T-helper 2 cell treated with Interferon-gamma antibody and Interleukin-4, amounts not matched to agents 5 μg/mL and 100 μg/mL, for 36 hours (primary cell): ENCODE measurements at regions not wholly inside any gene's neighbourhood (a gene's known extent, or its start where the extent isn't known, plus 50 kb on each side); places are given as distances from the start of the nearest gene placed in this dataset.

Source experiments
- DNase-seq: peaks from one replicate; pipeline ENCODE4 v3.0.0; 2021; ENCODE audit warnings: low spot score
- H3K27ac Mint-ChIP-seq: one replicate; pipeline ENCODE4 v1.8.0; 2021; ENCODE audit warnings: mild to moderate bottlenecking, mixed read lengths
- H3K27me3 Mint-ChIP-seq: one replicate; pipeline ENCODE4 v1.8.0; 2021; ENCODE audit warnings: low read depth, mixed read lengths
- H3K36me3 Mint-ChIP-seq: one replicate; pipeline ENCODE4 v1.8.0; 2021; ENCODE audit warnings: low read depth, mixed read lengths
- H3K4me1 Mint-ChIP-seq: one replicate; pipeline ENCODE4 v1.8.0; 2021; ENCODE audit warnings: low read depth, mixed read lengths
- H3K4me3 Mint-ChIP-seq: one replicate; pipeline ENCODE4 v1.8.0; 2022; ENCODE audit warnings: mild to moderate bottlenecking, moderate library complexity, mixed read lengths
- H3K9me3 Mint-ChIP-seq: one replicate; pipeline ENCODE4 v1.8.0; 2021; ENCODE audit warnings: mixed read lengths

- H3K27me3 Mint-ChIP-seq: no peaks in the 10 kb centered on the region
- peaks cover 1% of the 10 kb centered on the region for H3K9me3 Mint-ChIP-seq
- DNase-seq: no peak
- no peaks in the 10 kb centered on the region for H3K4me1 Mint-ChIP-seq
- H3K4me3 Mint-ChIP-seq: no peak overlapping the region
- no peaks in the 10 kb centered on the region for H3K36me3 Mint-ChIP-seq
- no peak overlapping the region for H3K27ac Mint-ChIP-seq
Observed at GRCh38 chr4:126051689-126052424, 737.1 kb downstream of the FAT4 start.

- Mint-ChIP-seq H3K9me3 (no peaks in the 10 kb centered on the region), H3K4me3 (no peak overlapping the region), H3K36me3 (no peaks in the 10 kb centered on the region), H3K27ac (no peak overlapping the region), H3K27me3 (no peaks in the 10 kb centered on the region), H3K4me1 (no peaks in the 10 kb centered on the region)
- DNase-seq: no peak
Observed at GRCh38 chr4:126056116-126056650, 741.4 kb downstream of the FAT4 start.

- H3K36me3 Mint-ChIP-seq: no peaks in the 10 kb centered on the region
- no peak overlapping the region for H3K27ac Mint-ChIP-seq
- H3K27me3 Mint-ChIP-seq: no peaks in the 10 kb centered on the region
- no peak for DNase-seq
- H3K4me3 Mint-ChIP-seq: no peak overlapping the region
- peaks cover 5% of the 10 kb centered on the region for H3K9me3 Mint-ChIP-seq
- H3K4me1 Mint-ChIP-seq: no peaks in the 10 kb centered on the region
Observed at GRCh38 chr4:126057371-126057770, 742.6 kb downstream of the FAT4 start.

GRCh38 chr4:126058596-126058995 lies 743.8 kb downstream of the FAT4 start:
- Mint-ChIP-seq H3K36me3 (no peaks in the 10 kb centered on the region), H3K27ac (no peak overlapping the region), H3K9me3 (peaks cover 5% of the 10 kb centered on the region), H3K4me3 (no peak overlapping the region), H3K27me3 (no peaks in the 10 kb centered on the region), H3K4me1 (no peaks in the 10 kb centered on the region)
- no peak for DNase-seq

- no peaks in the 10 kb centered on the region for H3K4me1 Mint-ChIP-seq
- H3K36me3 Mint-ChIP-seq: no peaks in the 10 kb centered on the region
- peaks cover 10% of the 10 kb centered on the region for H3K9me3 Mint-ChIP-seq
- H3K27me3 Mint-ChIP-seq: no peaks in the 10 kb centered on the region
- H3K4me3 Mint-ChIP-seq: no peak overlapping the region
- no peak for DNase-seq
- H3K27ac Mint-ChIP-seq: no peak overlapping the region
Observed at GRCh38 chr4:126061655-126062054, 746.9 kb downstream of the FAT4 start.

GRCh38 chr4:126065016-126065415 lies 750.3 kb downstream of the FAT4 start:
- Mint-ChIP-seq H3K4me3 (no peak overlapping the region), H3K4me1 (no peaks in the 10 kb centered on the region), H3K27ac (no peak overlapping the region), H3K9me3 (peaks cover 10% of the 10 kb centered on the region), H3K36me3 (no peaks in the 10 kb centered on the region), H3K27me3 (no peaks in the 10 kb centered on the region)
- no peak for DNase-seq

GRCh38 chr4:126071346-126072333 lies 756.9 kb downstream of the FAT4 start:
- Mint-ChIP-seq H3K27ac (no peak overlapping the region), H3K9me3 (peaks cover 4% of the 10 kb centered on the region), H3K27me3 (no peaks in the 10 kb centered on the region), H3K4me1 (no peaks in the 10 kb centered on the region), H3K36me3 (no peaks in the 10 kb centered on the region), H3K4me3 (no peak overlapping the region)
- DNase-seq: no peak

GRCh38 chr4:126081336-126081735 lies 766.6 kb downstream of the FAT4 start:
- Mint-ChIP-seq H3K27ac (no peak overlapping the region), H3K4me3 (no peak overlapping the region), H3K36me3 (no peaks in the 10 kb centered on the region), H3K27me3 (no peaks in the 10 kb centered on the region), H3K4me1 (no peaks in the 10 kb centered on the region), H3K9me3 (peaks cover 9% of the 10 kb centered on the region)
- DNase-seq: no peak

GRCh38 chr4:126086041-126086440 lies 771.3 kb downstream of the FAT4 start:
- H3K27me3 Mint-ChIP-seq: no peaks in the 10 kb centered on the region
- no peaks in the 10 kb centered on the region for H3K36me3 Mint-ChIP-seq
- DNase-seq: no peak
- H3K27ac Mint-ChIP-seq: no peak overlapping the region
- no peak overlapping the region for H3K4me3 Mint-ChIP-seq
- H3K9me3 Mint-ChIP-seq: peaks cover 8% of the 10 kb centered on the region
- H3K4me1 Mint-ChIP-seq: no peaks in the 10 kb centered on the region

GRCh38 chr4:126087101-126087500 lies 772.3 kb downstream of the FAT4 start:
- Mint-ChIP-seq H3K27me3 (no peaks in the 10 kb centered on the region), H3K9me3 (peaks cover under 1% of the 10 kb centered on the region), H3K4me1 (no peaks in the 10 kb centered on the region), H3K36me3 (no peaks in the 10 kb centered on the region), H3K27ac (no peak overlapping the region), H3K4me3 (no peak overlapping the region)
- DNase-seq: no peak

- Mint-ChIP-seq H3K36me3 (no peaks in the 10 kb centered on the region), H3K4me1 (no peaks in the 10 kb centered on the region), H3K27ac (no peak overlapping the region), H3K27me3 (no peaks in the 10 kb centered on the region), H3K9me3 (peaks cover 12% of the 10 kb centered on the region), H3K4me3 (no peak overlapping the region)
- no peak for DNase-seq
Observed at GRCh38 chr4:126097155-126097799, 782.5 kb downstream of the FAT4 start.

- Mint-ChIP-seq H3K9me3 (peaks cover 26% of the 10 kb centered on the region), H3K36me3 (no peaks in the 10 kb centered on the region), H3K27ac (no peak overlapping the region), H3K4me3 (no peak overlapping the region), H3K4me1 (no peaks in the 10 kb centered on the region), H3K27me3 (no peaks in the 10 kb centered on the region)
- no peak for DNase-seq
Observed at GRCh38 chr4:126106658-126107057, 791.9 kb downstream of the FAT4 start.

GRCh38 chr4:126109836-126110235 lies 795.1 kb downstream of the FAT4 start:
- H3K9me3 Mint-ChIP-seq: peaks cover 35% of the 10 kb centered on the region
- DNase-seq: no peak
- H3K27me3 Mint-ChIP-seq: no peaks in the 10 kb centered on the region
- H3K4me3 Mint-ChIP-seq: no peak overlapping the region
- H3K27ac Mint-ChIP-seq: no peak overlapping the region
- no peaks in the 10 kb centered on the region for H3K36me3 Mint-ChIP-seq
- no peaks in the 10 kb centered on the region for H3K4me1 Mint-ChIP-seq

- Mint-ChIP-seq H3K36me3 (no peaks in the 10 kb centered on the region), H3K27ac (no peak overlapping the region), H3K27me3 (no peaks in the 10 kb centered on the region), H3K4me1 (no peaks in the 10 kb centered on the region), H3K9me3 (peaks cover 35% of the 10 kb centered on the region), H3K4me3 (no peak overlapping the region)
- no peak for DNase-seq
Observed at GRCh38 chr4:126113058-126113457, 798.3 kb downstream of the FAT4 start.
